Upper lobe of left lung (tissue), 6 donors: ENCODE measurements at regions not wholly inside any gene's neighbourhood (a gene's known extent, or its start where the extent isn't known, plus 50 kb on each side); places are given as distances from the start of the nearest gene placed in this dataset.

ENCODE experiments used
- ATAC-seq, 2 donors: fragments of 200-7000 bp; cut with Tn5 transposase; one replicate each; pipeline ENCODE4 v1.9.1; 2022; ENCODE audit warnings: mild to moderate bottlenecking in 2 of 2, moderate library complexity in 2 of 2; ENCODE audit not compliant: low FRiP score in 2 of 2
- DNase-seq, 2 donors: peaks; one replicate each; pipeline ENCODE4 v3.0.0-alpha.2; 2019 to 2020
- H3K27ac ChIP-seq, 4 donors: fragments of 200-600 bp; sonication (generic); one replicate each; pipeline ENCODE4 v1.5.1; 2016 to 2019
- H3K27me3 ChIP-seq, 4 donors: fragments of 200-600 bp; sonication (generic); one replicate each; pipeline ENCODE4 v1.5.1; 2017 to 2019
- H3K36me3 ChIP-seq, 4 donors: fragments of 200-600 bp; sonication (generic); one replicate each; pipeline ENCODE4 v1.5.1; 2016 to 2019
- H3K4me1 ChIP-seq, 4 donors: fragments of 200-600 bp; sonication (generic); one replicate each; pipeline ENCODE4 v1.5.1; 2018 to 2019
- H3K4me3 ChIP-seq, 4 donors: fragments of 200-600 bp; sonication (generic); one replicate each; pipeline ENCODE4 v1.5.1; 2017 to 2019; ENCODE audit warnings: mild to moderate bottlenecking in 2 of 4, moderate library complexity in 1 of 4
- H3K9me3 ChIP-seq, 4 donors: fragments of 200-600 bp; sonication (generic); one replicate each; pipeline ENCODE4 v1.5.1; 2018 to 2019
- CTCF ChIP-seq, 6 experiments: fragments of 450-650 bp in 4 of 6; fragments of 200-600 bp in 2 of 6; sonication (generic) in 2 of 6; IDR thresholded peaks; one replicate each; pipeline ENCODE4 v1.5.1; 2016 to 2019; ENCODE audit warnings: antibody characterized with exemption in 6 of 6
- EP300 ChIP-seq, 4 donors: sonication (generic); formaldehyde crosslinking; IDR thresholded peaks; one replicate each; pipeline ENCODE4 v1.5.1; 2017; ENCODE audit warnings: antibody characterized with exemption in 4 of 4, control low read depth in 2 of 4
- POLR2A ChIP-seq, 4 donors: fragments of 450-650 bp; IDR thresholded peaks; one replicate each; pipeline ENCODE4 v1.5.1; 2016 to 2017; ENCODE audit warnings: antibody characterized with exemption in 4 of 4, mild to moderate bottlenecking in 2 of 4
- POLR2AphosphoS5 ChIP-seq, 2 donors: sonication (generic); formaldehyde crosslinking; IDR thresholded peaks; one replicate each; pipeline ENCODE4 v1.5.1; 2017; ENCODE audit warnings: antibody characterized with exemption in 2 of 2
- WGBS, 2 donors: methylation state at CpG; one replicate each; pipeline ENCODE4 v1.1.5; 2017 to 2018; 5-methylcytosine and 5-hydroxymethylcytosine counted together
- donor health status: DM: no; HTN: no; CAD: no; lungs with moderate emphysema.
- donor health status: DM: no; HTN: yes; CAD: no; lungs with severe emphysema.

GRCh38 chr2:212712466-212712865 lies 173.9 kb upstream of the ERBB4 start:
- no peaks in the 10 kb centered on the region for H3K9me3 ChIP-seq
- no peaks in the 10 kb centered on the region for H3K27me3 ChIP-seq
- no peak overlapping the region for H3K27ac ChIP-seq
- ATAC-seq: no peak
- no peaks in the 10 kb centered on the region for H3K4me1 ChIP-seq
- H3K36me3 ChIP-seq: no peaks in the 10 kb centered on the region
- H3K4me3 ChIP-seq: no peak overlapping the region
- WGBS, 2 donors: 60 to 63% methylated on average over 5 of the region's 5 CpGs
- no peak for TF ChIP-seq POLR2AphosphoS5 (IDR thresholded peaks at IDR 0.05)
- TF ChIP-seq EP300 (IDR thresholded peaks at IDR 0.05): no peak
- TF ChIP-seq CTCF (IDR thresholded peaks at IDR 0.05): no peak
- DNase-seq: no peak

GRCh38 chr2:212711856-212712255 lies 173.3 kb upstream of the ERBB4 start:
- Histone ChIP-seq H3K36me3 (no peaks in the 10 kb centered on the region), H3K9me3 (no peaks in the 10 kb centered on the region), H3K4me1 (no peaks in the 10 kb centered on the region), H3K4me3 (no peak overlapping the region), H3K27me3 (no peaks in the 10 kb centered on the region), H3K27ac (no peak overlapping the region)
- no peak for DNase-seq
- WGBS, 2 donors: 56 to 60% methylated on average over 3 of the region's 3 CpGs
- TF ChIP-seq POLR2A (IDR thresholded peaks at IDR 0.05): no peak
- no peak for TF ChIP-seq EP300 (IDR thresholded peaks at IDR 0.05)
- no peak for TF ChIP-seq CTCF (IDR thresholded peaks at IDR 0.05)
- no peak for TF ChIP-seq POLR2AphosphoS5 (IDR thresholded peaks at IDR 0.05)
- ATAC-seq: peak in 1 of 2 donors; percentile 37

- Histone ChIP-seq H3K9me3 (no peaks in the 10 kb centered on the region), H3K27ac (no peak overlapping the region), H3K4me3 (no peak overlapping the region), H3K36me3 (no peaks in the 10 kb centered on the region), H3K4me1 (no peaks in the 10 kb centered on the region), H3K27me3 (no peaks in the 10 kb centered on the region)
- ATAC-seq: no peak
- 67 to 70% methylated on average over 3 of the region's 3 CpGs for WGBS, 2 donors
- DNase-seq: no peak
- TF ChIP-seq EP300 (IDR thresholded peaks at IDR 0.05): no peak
- no peak for TF ChIP-seq POLR2AphosphoS5 (IDR thresholded peaks at IDR 0.05)
- TF ChIP-seq CTCF (IDR thresholded peaks at IDR 0.05): no peak
- TF ChIP-seq POLR2A (IDR thresholded peaks at IDR 0.05): no peak
These were observed 170.7 kb upstream of the ERBB4 start for GRCh38 chr2:212709280-212709679.

GRCh38 chr2:212708355-212708754 lies 169.8 kb upstream of the ERBB4 start:
- 59 to 69% methylated on average over 2 of the region's 2 CpGs for WGBS, 2 donors
- ATAC-seq: peak in 1 of 2 donors; percentile 60

GRCh38 chr2:212695426-212695825 lies 156.8 kb upstream of the ERBB4 start:
- H3K27ac ChIP-seq: no peak overlapping the region
- no peak overlapping the region for H3K4me3 ChIP-seq
- H3K4me1 ChIP-seq: no peaks in the 10 kb centered on the region
- no peaks in the 10 kb centered on the region for H3K27me3 ChIP-seq
- no peak for DNase-seq
- TF ChIP-seq POLR2AphosphoS5 (IDR thresholded peaks at IDR 0.05): no peak
- 88 to 91% methylated on average over 1 of the region's 1 CpG for WGBS, 2 donors
- H3K9me3 ChIP-seq: no peaks in the 10 kb centered on the region
- no peaks in the 10 kb centered on the region for H3K36me3 ChIP-seq
- no peak for ATAC-seq

More at GRCh38 chr2:212708355-212708754, 169.8 kb upstream of the ERBB4 start:
- H3K27me3 ChIP-seq: no peaks in the 10 kb centered on the region
- H3K9me3 ChIP-seq: no peaks in the 10 kb centered on the region
- no peak for DNase-seq
- no peak overlapping the region for H3K27ac ChIP-seq
- no peaks in the 10 kb centered on the region for H3K36me3 ChIP-seq
- no peak overlapping the region for H3K4me3 ChIP-seq
- H3K4me1 ChIP-seq: no peaks in the 10 kb centered on the region
- TF ChIP-seq EP300 (IDR thresholded peaks at IDR 0.05) (no peak), POLR2AphosphoS5 (IDR thresholded peaks at IDR 0.05) (no peak)

- no peaks in the 10 kb centered on the region for H3K27me3 ChIP-seq
- no peaks in the 10 kb centered on the region for H3K9me3 ChIP-seq
- TF ChIP-seq POLR2AphosphoS5 (IDR thresholded peaks at IDR 0.05) (no peak), POLR2A (IDR thresholded peaks at IDR 0.05) (no peak)
- no peak overlapping the region for H3K4me3 ChIP-seq
- H3K27ac ChIP-seq: no peak overlapping the region
- ATAC-seq (no peak), DNase-seq (no peak)
- 56 to 64% methylated on average over 3 of the region's 3 CpGs for WGBS, 2 donors
- no peaks in the 10 kb centered on the region for H3K4me1 ChIP-seq
- no peaks in the 10 kb centered on the region for H3K36me3 ChIP-seq
These were observed 155.8 kb upstream of the ERBB4 start for GRCh38 chr2:212694398-212694797.
